A673 (cell line): ENCODE measurements at regions not wholly inside any gene's neighbourhood (a gene's known extent, or its start where the extent isn't known, plus 50 kb on each side); places are given as distances from the start of the nearest gene placed in this dataset.

Experiments used
- BruUV-seq: library from RNA; stranded (reverse); fragments of 400-500 nt; replicated peaks from 2 replicates; lab custom pipeline; 2021; lab: Mats Ljungman, UMichigan
- CTCF ChIA-PET: fragments of 300-600 bp; sonication (Branson Sonifier 250); formaldehyde crosslinking; loops from one replicate; lab custom pipeline; 2022; ENCODE audit warnings: antibody characterized with exemption; lab: Charles Lee
- POLR2A ChIA-PET: fragments of 300-600 bp; sonication (Branson Sonifier 250); formaldehyde crosslinking; loops from one replicate; lab custom pipeline; 2022; ENCODE audit warnings: antibody characterized with exemption; ENCODE audit not compliant: low non-redundant PET; lab: Charles Lee
- DNase-seq: peaks from one replicate; pipeline ENCODE4 v3.0.0-alpha.2; 2015; ENCODE audit warnings: low spot score
- H3K27ac ChIP-seq: fragments of 200-600 bp; sonication (generic); 2 replicates; pipeline ENCODE4 v1.5.1; 2016; ENCODE audit warnings: mixed run types, low read depth, mild to moderate bottlenecking, mixed read lengths, antibody characterized with exemption, low read length; ENCODE audit not compliant: poor library complexity, severe bottlenecking
- H3K27me3 ChIP-seq: fragments of 200-600 bp; sonication (generic); replicated peaks from 2 replicates; pipeline ENCODE4 v1.6.1; 2017; ENCODE audit warnings: mixed run types, low read depth, mild to moderate bottlenecking, mixed read lengths, antibody characterized with exemption, low read length; ENCODE audit not compliant: insufficient read depth, poor library complexity
- H3K36me3 ChIP-seq: fragments of 200-600 bp; sonication (generic); 2 replicates; pipeline ENCODE4 v1.6.1; 2016; ENCODE audit warnings: mixed run types, mild to moderate bottlenecking, mixed read lengths, antibody characterized with exemption, low read length; ENCODE audit not compliant: insufficient read depth, poor library complexity, severe bottlenecking
- H3K4me1 ChIP-seq: fragments of 200-600 bp; sonication (generic); 2 replicates; pipeline ENCODE4 v1.6.1; 2017; ENCODE audit warnings: mixed run types, mild to moderate bottlenecking, mixed read lengths, antibody characterized with exemption, low read length; ENCODE audit not compliant: insufficient read depth, poor library complexity, severe bottlenecking
- H3K4me3 ChIP-seq: fragments of 200-600 bp; sonication (generic); 2 replicates; pipeline ENCODE4 v1.5.1; 2016; ENCODE audit warnings: low read depth, mixed run types, mild to moderate bottlenecking, mixed read lengths, low read length; ENCODE audit not compliant: poor library complexity, severe bottlenecking
- H3K9me3 ChIP-seq: fragments of 200-600 bp; sonication (generic); 2 replicates; pipeline ENCODE4 v1.6.1; 2016; ENCODE audit warnings: mixed run types, low read depth, mild to moderate bottlenecking, mixed read lengths, antibody characterized with exemption, low read length; ENCODE audit not compliant: poor library complexity, severe bottlenecking
- EZH2 ChIP-seq: fragments of 200-600 bp; sonication (generic); IDR thresholded peaks from 2 replicates; pipeline ENCODE4 v1.6.1; 2017; ENCODE audit warnings: borderline replicate concordance, low read depth, mild to moderate bottlenecking, mixed read lengths, antibody characterized with exemption, low read length; ENCODE audit not compliant: poor library complexity, severe bottlenecking
- intact Hi-C: fragments of 100-400 bp; cut with micrococcal nuclease; formaldehyde crosslinking; loops from one replicate; pipeline ENCODE4 v1.10.0; 2022; ENCODE audit not compliant: unreplicated experiment
- TF ChIP-seq, protein P1 (sequence below): fragments of 300-800, 200-600 bp; sonication (generic); conservative IDR thresholded peaks from 2 replicates; pipeline ENCODE4 v1.5.1; 2017; ENCODE audit warnings: low read depth, mild to moderate bottlenecking, antibody characterized with exemption, low read length, moderate library complexity, mixed read lengths

DNA sequence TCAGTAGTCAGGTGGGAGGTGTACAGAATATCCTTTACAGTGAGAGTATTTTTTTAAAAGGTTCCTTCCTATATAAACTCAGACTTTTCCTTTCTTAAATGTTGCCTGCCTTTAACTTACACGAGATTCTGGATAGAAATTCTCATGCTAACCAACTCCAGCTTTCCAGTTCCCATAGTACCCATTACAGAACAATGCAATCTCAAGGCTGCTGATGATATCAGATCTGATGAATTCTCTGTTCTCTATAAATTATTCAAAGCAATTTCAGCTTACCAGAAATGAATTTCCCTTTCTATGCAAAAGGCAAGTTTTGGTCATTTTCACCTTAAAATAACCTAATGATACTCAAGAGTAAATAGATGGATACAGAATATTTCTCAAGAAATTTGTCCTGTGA lies 90.3 kb downstream of the NUDT12 start:
- H3K4me1 ChIP-seq = no peaks in the 10 kb centered on the region

DNA sequence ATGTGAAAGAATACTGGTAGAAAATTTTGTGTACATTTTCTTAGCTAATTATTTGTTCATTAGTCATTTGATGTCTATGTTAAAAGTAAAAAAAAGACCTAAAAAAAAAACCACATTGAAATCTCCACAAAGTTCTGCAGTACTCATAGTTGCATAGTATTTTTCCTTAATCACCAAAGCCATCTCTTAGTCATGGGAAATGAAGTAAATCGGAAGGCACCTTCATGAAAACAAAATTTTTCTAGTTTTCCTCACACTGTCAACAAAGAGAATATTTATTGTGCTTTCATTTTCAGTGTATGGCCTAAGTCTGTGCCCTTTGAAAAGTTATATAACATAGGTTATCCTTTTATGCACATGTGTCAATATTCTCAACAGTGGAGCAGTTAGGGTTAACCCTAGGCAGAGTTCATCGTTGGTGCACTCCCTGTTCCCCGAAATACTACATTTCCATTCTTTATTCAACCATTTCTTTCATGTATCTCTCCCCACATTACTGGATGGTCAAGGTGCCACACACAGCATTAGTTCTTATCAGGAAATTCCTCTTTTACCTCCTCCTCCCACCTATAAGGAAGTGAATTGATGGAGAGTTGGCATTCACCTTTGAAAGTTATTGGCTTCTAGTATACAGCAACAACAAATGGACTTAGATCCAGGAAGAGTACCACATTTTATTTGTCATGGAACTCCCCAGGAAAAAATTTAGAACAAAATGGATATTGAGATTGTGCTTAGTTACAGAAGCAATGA lies 93.1 kb downstream of the NUDT12 start:
- BruUV-seq = no TSS peak
- H3K27ac ChIP-seq = no peak overlapping the region
- ChIA-PET CTCF (no interaction called here), POLR2A (no interaction called here)
- peaks cover 11% of the 10 kb centered on the region for H3K4me1 ChIP-seq
- no peak overlapping the region for H3K4me3 ChIP-seq
- no peaks in the 10 kb centered on the region for H3K27me3 ChIP-seq
- no peaks in the 10 kb centered on the region for H3K9me3 ChIP-seq
- TF ChIP-seq EZH2 = no peak
- TF ChIP-seq, protein P1, sequence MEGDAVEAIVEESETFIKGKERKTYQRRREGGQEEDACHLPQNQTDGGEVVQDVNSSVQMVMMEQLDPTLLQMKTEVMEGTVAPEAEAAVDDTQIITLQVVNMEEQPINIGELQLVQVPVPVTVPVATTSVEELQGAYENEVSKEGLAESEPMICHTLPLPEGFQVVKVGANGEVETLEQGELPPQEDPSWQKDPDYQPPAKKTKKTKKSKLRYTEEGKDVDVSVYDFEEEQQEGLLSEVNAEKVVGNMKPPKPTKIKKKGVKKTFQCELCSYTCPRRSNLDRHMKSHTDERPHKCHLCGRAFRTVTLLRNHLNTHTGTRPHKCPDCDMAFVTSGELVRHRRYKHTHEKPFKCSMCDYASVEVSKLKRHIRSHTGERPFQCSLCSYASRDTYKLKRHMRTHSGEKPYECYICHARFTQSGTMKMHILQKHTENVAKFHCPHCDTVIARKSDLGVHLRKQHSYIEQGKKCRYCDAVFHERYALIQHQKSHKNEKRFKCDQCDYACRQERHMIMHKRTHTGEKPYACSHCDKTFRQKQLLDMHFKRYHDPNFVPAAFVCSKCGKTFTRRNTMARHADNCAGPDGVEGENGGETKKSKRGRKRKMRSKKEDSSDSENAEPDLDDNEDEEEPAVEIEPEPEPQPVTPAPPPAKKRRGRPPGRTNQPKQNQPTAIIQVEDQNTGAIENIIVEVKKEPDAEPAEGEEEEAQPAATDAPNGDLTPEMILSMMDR = no peak
- no peak for DNase-seq
- intact Hi-C loops = loop anchor here (10.0 kb wide), 3 partner anchors 335 to 925 kb away; no protein-coding TSS in a partner anchor
- H3K36me3 ChIP-seq = no peaks in the 10 kb centered on the region

More for the DNA sequence above, 90.3 kb downstream of the NUDT12 start:
- Histone ChIP-seq H3K9me3 (no peaks in the 10 kb centered on the region), H3K36me3 (no peaks in the 10 kb centered on the region), H3K27ac (no peak overlapping the region), H3K27me3 (no peaks in the 10 kb centered on the region), H3K4me3 (no peak overlapping the region)
- no peak for TF ChIP-seq EZH2
- TF ChIP-seq, protein P1 = no peak
- no peak for DNase-seq
- POLR2A ChIA-PET = no interaction called here
- CTCF ChIA-PET = no interaction called here
- no TSS peak for BruUV-seq
- intact Hi-C loops = loop anchor here (10.0 kb wide), 3 partner anchors 337 to 927 kb away; no protein-coding TSS in a partner anchor

DNA sequence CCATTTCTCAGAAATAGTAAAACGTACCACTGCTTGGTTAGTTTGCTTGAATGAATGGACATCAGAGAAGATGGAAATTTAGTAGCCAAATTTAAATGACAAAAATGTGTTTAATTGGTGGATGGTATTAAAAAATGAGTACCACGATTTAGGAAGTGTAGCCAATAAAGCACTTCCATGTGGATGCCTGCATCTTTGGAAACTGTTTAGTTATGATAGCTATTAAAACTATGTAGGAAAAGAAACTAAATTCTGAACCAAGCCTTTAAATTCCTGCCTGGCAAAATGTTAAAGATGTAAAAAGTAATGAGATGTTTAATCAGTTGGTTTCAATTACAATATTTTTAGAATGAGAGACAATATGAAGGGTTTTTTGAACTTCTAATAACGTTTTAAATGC lies 94.8 kb downstream of the NUDT12 start:
- intact Hi-C loops = no loop called here

More for the DNA sequence above, 94.8 kb downstream of the NUDT12 start:
- BruUV-seq = no TSS peak
- ChIA-PET CTCF (no interaction called here), POLR2A (no interaction called here)
- no peak for DNase-seq
- peaks cover 11% of the 10 kb centered on the region for H3K4me1 ChIP-seq
- no peaks in the 10 kb centered on the region for H3K27me3 ChIP-seq
- H3K36me3 ChIP-seq = no peaks in the 10 kb centered on the region
- no peak overlapping the region for H3K27ac ChIP-seq
- no peak overlapping the region for H3K4me3 ChIP-seq
- H3K9me3 ChIP-seq = no peaks in the 10 kb centered on the region
- TF ChIP-seq, protein P1 = no peak
- TF ChIP-seq EZH2 = no peak
